ENCODE measurements at regions not wholly inside any gene's neighbourhood (a gene's known extent, or its start where the extent isn't known, plus 50 kb on each side); places are given as distances from the start of the nearest gene placed in this dataset.

- no peak overlapping the region for H3K4me3 ChIP-seq (ENCODE audit: low read length)
- no peak overlapping the region for H3K9ac ChIP-seq (ENCODE audit: low read depth, low read length)
- no peaks in the 10 kb centered on the region for H3K36me3 ChIP-seq (ENCODE audit: insufficient read depth, low read length)
- H3K4me1 ChIP-seq (ENCODE audit: control insufficient read depth, insufficient read depth, low read length), result no peaks in the 10 kb centered on the region
- no peak overlapping the region for H3K4me2 ChIP-seq (ENCODE audit: low read length)
- no peaks in the 10 kb centered on the region for H3K27me3 ChIP-seq (ENCODE audit: control insufficient read depth, insufficient read depth, low read length)
- H3K9me3 ChIP-seq (replicated peaks; ENCODE audit: low read length), result no peaks in the 10 kb centered on the region
Observed at GRCh38 chr11:97955595-97955994, 1065.2 kb upstream of the CNTN5 start.

- Histone ChIP-seq H3K9ac (ENCODE audit: low read depth, low read length) (no peak overlapping the region), H3K4me2 (ENCODE audit: low read length) (no peak overlapping the region), H3K36me3 (ENCODE audit: insufficient read depth, low read length) (no peaks in the 10 kb centered on the region), H3K27me3 (ENCODE audit: control insufficient read depth, insufficient read depth, low read length) (no peaks in the 10 kb centered on the region), H3K4me3 (ENCODE audit: low read length) (no peak overlapping the region), H3K9me3 (replicated peaks; ENCODE audit: low read length) (no peaks in the 10 kb centered on the region), H3K4me1 (ENCODE audit: control insufficient read depth, insufficient read depth, low read length) (no peaks in the 10 kb centered on the region)
Observed at GRCh38 chr11:97956904-97957303, 1063.8 kb upstream of the CNTN5 start.

- H3K4me1 ChIP-seq (ENCODE audit: control insufficient read depth, insufficient read depth, low read length), result peaks cover 26% of the 10 kb centered on the region
- no peak overlapping the region for H3K9ac ChIP-seq (ENCODE audit: low read depth, low read length)
- H3K9me3 ChIP-seq (replicated peaks; ENCODE audit: low read length), result no peaks in the 10 kb centered on the region
- H3K27me3 ChIP-seq (ENCODE audit: control insufficient read depth, insufficient read depth, low read length), result no peaks in the 10 kb centered on the region
- no peak overlapping the region for H3K4me2 ChIP-seq (ENCODE audit: low read length)
- no peak overlapping the region for H3K4me3 ChIP-seq (ENCODE audit: low read length)
- no peaks in the 10 kb centered on the region for H3K36me3 ChIP-seq (ENCODE audit: insufficient read depth, low read length)
Observed at GRCh38 chr11:97961431-97961830, 1059.3 kb upstream of the CNTN5 start.

GRCh38 chr11:97962758-97963157 lies 1058.0 kb upstream of the CNTN5 start:
- Histone ChIP-seq H3K9ac (ENCODE audit: low read depth, low read length) (no peak overlapping the region), H3K4me1 (ENCODE audit: control insufficient read depth, insufficient read depth, low read length) (peaks cover 30% of the 10 kb centered on the region), H3K9me3 (replicated peaks; ENCODE audit: low read length) (no peaks in the 10 kb centered on the region), H3K27me3 (ENCODE audit: control insufficient read depth, insufficient read depth, low read length) (no peaks in the 10 kb centered on the region), H3K36me3 (ENCODE audit: insufficient read depth, low read length) (no peaks in the 10 kb centered on the region), H3K4me2 (ENCODE audit: low read length) (no peak overlapping the region), H3K4me3 (ENCODE audit: low read length) (no peak overlapping the region)

GRCh38 chr11:97963528-97964331 lies 1057.0 kb upstream of the CNTN5 start:
- H3K9ac ChIP-seq (ENCODE audit: low read depth, low read length), result no peak overlapping the region
- H3K4me1 ChIP-seq (ENCODE audit: control insufficient read depth, insufficient read depth, low read length), result peaks cover 30% of the 10 kb centered on the region
- H3K4me2 ChIP-seq (ENCODE audit: low read length), result no peak overlapping the region
- no peak overlapping the region for H3K4me3 ChIP-seq (ENCODE audit: low read length)
- no peaks in the 10 kb centered on the region for H3K36me3 ChIP-seq (ENCODE audit: insufficient read depth, low read length)
- H3K9me3 ChIP-seq (replicated peaks; ENCODE audit: low read length), result no peaks in the 10 kb centered on the region
- no peaks in the 10 kb centered on the region for H3K27me3 ChIP-seq (ENCODE audit: control insufficient read depth, insufficient read depth, low read length)

GRCh38 chr11:97964332-97965004 lies 1056.3 kb upstream of the CNTN5 start:
- Histone ChIP-seq H3K36me3 (ENCODE audit: insufficient read depth, low read length) (no peaks in the 10 kb centered on the region), H3K4me2 (ENCODE audit: low read length) (no peak overlapping the region)

GRCh38 chr11:97965849-97966646 lies 1054.7 kb upstream of the CNTN5 start:
- Histone ChIP-seq H3K9ac (ENCODE audit: low read depth, low read length) (peak overlapping the region; percentile 66), H3K9me3 (replicated peaks; ENCODE audit: low read length) (no peaks in the 10 kb centered on the region), H3K4me1 (ENCODE audit: control insufficient read depth, insufficient read depth, low read length) (peaks cover 30% of the 10 kb centered on the region), H3K4me3 (ENCODE audit: low read length) (peak overlapping the region; percentile 1), H3K27me3 (ENCODE audit: control insufficient read depth, insufficient read depth, low read length) (no peaks in the 10 kb centered on the region), H3K4me2 (ENCODE audit: low read length) (peak overlapping the region; percentile 47), H3K36me3 (ENCODE audit: insufficient read depth, low read length) (no peaks in the 10 kb centered on the region)

More at GRCh38 chr11:97964332-97965004, 1056.3 kb upstream of the CNTN5 start:
- H3K4me3 ChIP-seq (ENCODE audit: low read length), result no peak overlapping the region
- H3K9ac ChIP-seq (ENCODE audit: low read depth, low read length), result no peak overlapping the region
- peaks cover 30% of the 10 kb centered on the region for H3K4me1 ChIP-seq (ENCODE audit: control insufficient read depth, insufficient read depth, low read length)
- H3K27me3 ChIP-seq (ENCODE audit: control insufficient read depth, insufficient read depth, low read length), result no peaks in the 10 kb centered on the region
- H3K9me3 ChIP-seq (replicated peaks; ENCODE audit: low read length), result no peaks in the 10 kb centered on the region

GRCh38 chr11:97966901-97967300 lies 1053.8 kb upstream of the CNTN5 start:
- Histone ChIP-seq H3K9ac (ENCODE audit: low read depth, low read length) (peak overlapping the region; percentile 45), H3K4me3 (ENCODE audit: low read length) (no peak overlapping the region), H3K4me1 (ENCODE audit: control insufficient read depth, insufficient read depth, low read length) (peaks cover 30% of the 10 kb centered on the region), H3K36me3 (ENCODE audit: insufficient read depth, low read length) (no peaks in the 10 kb centered on the region), H3K27me3 (ENCODE audit: control insufficient read depth, insufficient read depth, low read length) (no peaks in the 10 kb centered on the region), H3K9me3 (replicated peaks; ENCODE audit: low read length) (no peaks in the 10 kb centered on the region), H3K4me2 (ENCODE audit: low read length) (no peak overlapping the region)

GRCh38 chr11:97968071-97968470 lies 1052.7 kb upstream of the CNTN5 start:
- no peaks in the 10 kb centered on the region for H3K27me3 ChIP-seq (ENCODE audit: control insufficient read depth, insufficient read depth, low read length)
- no peaks in the 10 kb centered on the region for H3K9me3 ChIP-seq (replicated peaks; ENCODE audit: low read length)
- no peak overlapping the region for H3K4me2 ChIP-seq (ENCODE audit: low read length)
- H3K4me3 ChIP-seq (ENCODE audit: low read length), result no peak overlapping the region
- H3K9ac ChIP-seq (ENCODE audit: low read depth, low read length), result no peak overlapping the region
- no peaks in the 10 kb centered on the region for H3K36me3 ChIP-seq (ENCODE audit: insufficient read depth, low read length)
- H3K4me1 ChIP-seq (ENCODE audit: control insufficient read depth, insufficient read depth, low read length), result peaks cover 30% of the 10 kb centered on the region

GRCh38 chr11:97972731-97973130 lies 1048.0 kb upstream of the CNTN5 start:
- no peaks in the 10 kb centered on the region for H3K4me1 ChIP-seq (ENCODE audit: control insufficient read depth, insufficient read depth, low read length)
- no peak overlapping the region for H3K4me2 ChIP-seq (ENCODE audit: low read length)
- H3K36me3 ChIP-seq (ENCODE audit: insufficient read depth, low read length), result no peaks in the 10 kb centered on the region
- no peaks in the 10 kb centered on the region for H3K27me3 ChIP-seq (ENCODE audit: control insufficient read depth, insufficient read depth, low read length)
- H3K9ac ChIP-seq (ENCODE audit: low read depth, low read length), result no peak overlapping the region
- no peaks in the 10 kb centered on the region for H3K9me3 ChIP-seq (replicated peaks; ENCODE audit: low read length)
- H3K4me3 ChIP-seq (ENCODE audit: low read length), result no peak overlapping the region

GRCh38 chr11:97973352-97973857 lies 1047.3 kb upstream of the CNTN5 start:
- H3K4me2 ChIP-seq (ENCODE audit: low read length), result no peak overlapping the region
- H3K27me3 ChIP-seq (ENCODE audit: control insufficient read depth, insufficient read depth, low read length), result no peaks in the 10 kb centered on the region
- H3K4me1 ChIP-seq (ENCODE audit: control insufficient read depth, insufficient read depth, low read length), result no peaks in the 10 kb centered on the region
- H3K4me3 ChIP-seq (ENCODE audit: low read length), result no peak overlapping the region
- no peak overlapping the region for H3K9ac ChIP-seq (ENCODE audit: low read depth, low read length)
- no peaks in the 10 kb centered on the region for H3K36me3 ChIP-seq (ENCODE audit: insufficient read depth, low read length)
- no peaks in the 10 kb centered on the region for H3K9me3 ChIP-seq (replicated peaks; ENCODE audit: low read length)

Data from skeletal muscle satellite cell (primary cell).